ENCODE measurements at regions not wholly inside any gene's neighbourhood (a gene's known extent, or its start where the extent isn't known, plus 50 kb on each side); places are given as distances from the start of the nearest gene placed in this dataset.

DNA sequence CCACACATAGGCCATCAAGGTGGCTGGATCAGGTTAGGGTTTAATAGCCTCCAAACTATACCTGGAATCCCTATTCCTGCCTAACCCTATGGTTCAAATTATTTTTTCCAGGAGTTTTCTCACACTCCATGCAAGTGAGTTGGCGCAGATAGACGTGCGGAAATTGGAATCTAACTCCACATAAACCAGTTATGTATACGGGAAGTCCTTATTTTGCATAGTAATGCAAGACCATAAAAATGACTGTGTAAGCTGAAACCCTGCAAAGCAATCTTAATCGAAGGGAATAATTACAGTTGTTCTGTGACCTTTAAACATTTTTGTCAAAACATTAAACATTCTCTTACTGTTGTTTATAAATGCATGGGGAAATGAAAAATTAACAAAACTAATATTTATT is 200.1 kb upstream of the SIX2 start:
- Histone ChIP-seq H3K4me3 (ENCODE audit: low read depth in 1 of 2, low read length in 2 of 2) (no peak overlapping the region), H3K9ac (ENCODE audit: low read length) (no peak overlapping the region), H3K27ac (ENCODE audit: low read depth, low read length) (no peak overlapping the region), H3K36me3 (ENCODE audit: insufficient read depth, low read length) (no peaks in the 10 kb centered on the region), H3K9me3 (ENCODE audit: low read length) (no peaks in the 10 kb centered on the region), H3K4me1 (ENCODE audit: insufficient read depth, low read length) (no peaks in the 10 kb centered on the region), H3K27me3 (ENCODE audit: control insufficient read depth in 1 of 2, insufficient read depth in 2 of 2, low read length in 2 of 2) (no peaks in the 10 kb centered on the region)

DNA sequence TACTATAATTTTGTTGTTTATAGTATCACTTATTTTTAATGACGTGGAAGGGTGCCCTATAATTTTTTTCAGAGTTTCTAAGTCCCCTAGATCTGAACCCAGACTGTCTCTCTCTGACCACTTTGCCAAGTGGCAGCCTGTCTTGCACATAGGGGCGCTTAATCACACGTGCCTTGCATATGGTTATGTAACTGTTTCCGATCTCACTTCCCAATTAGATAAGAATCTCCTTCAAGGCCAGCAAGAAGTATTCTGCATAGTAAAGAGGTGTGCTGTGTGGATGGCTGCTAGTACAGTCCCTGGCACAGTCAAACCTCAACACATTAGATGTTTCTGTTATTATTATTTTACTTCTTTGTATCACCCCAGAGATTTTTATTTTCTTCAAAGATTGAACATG is 197.8 kb upstream of the SIX2 start:
- no peak overlapping the region for H3K27ac ChIP-seq (ENCODE audit: low read depth, low read length)
- H3K4me3 ChIP-seq (ENCODE audit: low read depth in 1 of 2, low read length in 2 of 2): no peak overlapping the region
- no peaks in the 10 kb centered on the region for H3K4me1 ChIP-seq (ENCODE audit: insufficient read depth, low read length)
- no peaks in the 10 kb centered on the region for H3K27me3 ChIP-seq (ENCODE audit: control insufficient read depth in 1 of 2, insufficient read depth in 2 of 2, low read length in 2 of 2)
- no peaks in the 10 kb centered on the region for H3K36me3 ChIP-seq (ENCODE audit: insufficient read depth, low read length)
- peaks cover 3% of the 10 kb centered on the region for H3K9me3 ChIP-seq (ENCODE audit: low read length)
- H3K9ac ChIP-seq (ENCODE audit: low read length): no peak overlapping the region

DNA sequence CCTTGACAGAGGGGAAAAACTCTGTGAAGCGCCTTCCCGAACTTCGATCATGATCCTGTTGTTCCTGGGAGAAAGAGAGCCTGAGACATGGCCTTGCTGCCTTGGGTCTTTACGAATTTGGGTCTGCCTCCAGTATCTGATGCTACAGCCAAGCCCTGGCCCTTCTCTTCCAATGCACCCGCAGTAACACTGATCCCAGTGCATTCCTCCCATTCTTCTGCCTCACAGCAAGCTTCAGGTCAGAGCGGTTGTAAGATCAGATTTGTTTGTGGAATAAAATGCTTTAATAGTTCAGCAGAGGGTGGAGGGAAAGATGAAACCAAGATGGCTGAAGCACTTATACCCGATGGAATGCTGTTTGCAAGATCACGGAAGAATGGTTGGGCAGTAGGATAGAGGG is 196.7 kb upstream of the SIX2 start:
- H3K36me3 ChIP-seq (ENCODE audit: insufficient read depth, low read length): no peaks in the 10 kb centered on the region
- no peak overlapping the region for H3K27ac ChIP-seq (ENCODE audit: low read depth, low read length)
- H3K9me3 ChIP-seq (ENCODE audit: low read length): peaks cover 4% of the 10 kb centered on the region
- H3K4me3 ChIP-seq (ENCODE audit: low read depth in 1 of 2, low read length in 2 of 2): no peak overlapping the region
- no peaks in the 10 kb centered on the region for H3K27me3 ChIP-seq (ENCODE audit: control insufficient read depth in 1 of 2, insufficient read depth in 2 of 2, low read length in 2 of 2)
- no peak overlapping the region for H3K9ac ChIP-seq (ENCODE audit: low read length)
- H3K4me1 ChIP-seq (ENCODE audit: insufficient read depth, low read length): no peaks in the 10 kb centered on the region

DNA sequence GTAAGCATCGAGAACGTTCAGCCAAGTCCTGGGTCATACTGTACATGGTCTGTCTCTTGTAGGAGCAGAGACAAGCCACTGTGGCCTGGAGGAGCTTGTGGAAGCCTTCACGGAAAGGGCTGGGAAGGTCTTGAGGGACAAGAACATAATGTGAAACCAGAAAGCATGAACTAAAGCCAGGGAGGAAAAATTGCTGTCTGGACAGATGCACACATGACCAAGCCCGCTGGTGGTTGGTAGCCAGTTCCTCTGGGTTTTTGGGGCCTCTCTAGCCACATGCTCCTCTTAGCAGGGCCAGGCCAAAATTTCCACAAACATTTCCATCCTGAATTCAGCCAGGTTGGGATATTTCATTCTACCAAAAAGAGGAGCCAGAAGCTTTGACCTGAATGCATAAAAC is 196.2 kb upstream of the SIX2 start:
- no peak overlapping the region for H3K9ac ChIP-seq (ENCODE audit: low read length)
- H3K27me3 ChIP-seq (ENCODE audit: control insufficient read depth in 1 of 2, insufficient read depth in 2 of 2, low read length in 2 of 2): no peaks in the 10 kb centered on the region
- H3K4me3 ChIP-seq (ENCODE audit: low read depth in 1 of 2, low read length in 2 of 2): no peak overlapping the region
- no peaks in the 10 kb centered on the region for H3K36me3 ChIP-seq (ENCODE audit: insufficient read depth, low read length)
- H3K4me1 ChIP-seq (ENCODE audit: insufficient read depth, low read length): no peaks in the 10 kb centered on the region
- no peak overlapping the region for H3K27ac ChIP-seq (ENCODE audit: low read depth, low read length)
- peaks cover 4% of the 10 kb centered on the region for H3K9me3 ChIP-seq (ENCODE audit: low read length)

DNA sequence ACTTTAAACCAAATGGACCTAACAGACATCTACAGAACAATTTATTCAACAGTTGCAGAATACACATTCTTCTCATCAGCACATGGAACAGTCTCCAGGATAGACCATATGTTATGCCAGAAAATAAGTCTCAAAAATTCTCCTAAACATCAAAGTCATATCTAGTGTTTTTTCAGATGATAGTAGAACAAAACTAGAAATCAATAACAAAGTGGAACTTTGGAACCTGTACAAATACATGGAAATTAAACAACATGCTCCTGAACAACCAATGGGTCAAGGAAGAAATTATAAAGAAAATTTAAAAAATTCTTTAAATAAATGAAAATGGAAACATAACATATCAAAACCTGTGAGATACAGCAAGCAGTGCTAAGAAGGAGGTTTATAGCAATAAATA is 194.1 kb upstream of the SIX2 start:
- Histone ChIP-seq H3K4me1 (ENCODE audit: insufficient read depth, low read length) (no peaks in the 10 kb centered on the region), H3K27ac (ENCODE audit: low read depth, low read length) (no peak overlapping the region), H3K4me3 (ENCODE audit: low read depth in 1 of 2, low read length in 2 of 2) (no peak overlapping the region), H3K9me3 (ENCODE audit: low read length) (peaks cover 4% of the 10 kb centered on the region), H3K27me3 (ENCODE audit: control insufficient read depth in 1 of 2, insufficient read depth in 2 of 2, low read length in 2 of 2) (no peaks in the 10 kb centered on the region), H3K36me3 (ENCODE audit: insufficient read depth, low read length) (no peaks in the 10 kb centered on the region), H3K9ac (ENCODE audit: low read length) (no peak overlapping the region)

DNA sequence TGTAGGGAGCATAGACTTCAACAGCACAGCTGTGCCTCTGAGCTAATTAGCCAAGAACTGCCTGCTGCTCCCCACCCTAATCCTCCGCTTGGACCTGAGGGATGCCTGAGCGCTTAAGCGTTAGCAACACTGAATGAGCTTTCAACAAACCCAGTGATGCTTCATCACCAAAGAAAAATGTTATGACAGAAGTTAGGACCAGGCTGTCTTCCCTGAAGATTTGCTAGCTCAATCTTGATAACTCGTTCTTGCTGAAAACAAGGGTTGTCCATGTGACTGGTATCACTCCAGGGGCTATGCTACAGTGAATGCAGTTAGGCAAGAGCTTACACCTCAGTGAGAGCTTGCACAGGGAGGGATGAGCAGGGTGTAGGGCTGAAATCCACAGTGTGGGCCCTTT is 190.7 kb upstream of the SIX2 start:
- peaks cover 4% of the 10 kb centered on the region for H3K9me3 ChIP-seq (ENCODE audit: low read length)
- H3K4me1 ChIP-seq (ENCODE audit: insufficient read depth, low read length): no peaks in the 10 kb centered on the region
- H3K36me3 ChIP-seq (ENCODE audit: insufficient read depth, low read length): no peaks in the 10 kb centered on the region
- H3K9ac ChIP-seq (ENCODE audit: low read length): no peak overlapping the region
- H3K4me3 ChIP-seq (ENCODE audit: low read depth in 1 of 2, low read length in 2 of 2): no peak overlapping the region
- no peak overlapping the region for H3K27ac ChIP-seq (ENCODE audit: low read depth, low read length)
- no peaks in the 10 kb centered on the region for H3K27me3 ChIP-seq (ENCODE audit: control insufficient read depth in 1 of 2, insufficient read depth in 2 of 2, low read length in 2 of 2)

DNA sequence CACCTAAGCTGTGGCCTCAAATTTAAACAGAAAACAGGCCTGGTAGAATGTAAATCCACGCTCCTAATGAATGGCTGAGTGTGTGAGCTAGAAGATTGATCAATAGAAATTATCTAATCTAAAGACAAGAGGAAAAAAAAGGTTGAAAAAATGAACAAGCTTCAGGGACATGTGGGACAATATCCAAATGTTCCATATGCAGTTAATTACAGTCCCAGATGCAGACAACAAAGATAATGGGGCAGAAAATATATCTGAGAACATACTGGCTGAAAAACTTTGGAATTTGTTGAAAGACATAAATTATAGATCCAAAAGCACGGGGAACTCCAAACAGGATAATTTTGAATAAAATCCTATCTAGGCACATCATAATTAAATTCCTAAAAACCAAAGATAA is 186.7 kb upstream of the SIX2 start:
- Histone ChIP-seq H3K9me3 (ENCODE audit: low read length) (no peaks in the 10 kb centered on the region), H3K4me3 (ENCODE audit: low read depth in 1 of 2, low read length in 2 of 2) (no peak overlapping the region), H3K27ac (ENCODE audit: low read depth, low read length) (no peak overlapping the region), H3K4me1 (ENCODE audit: insufficient read depth, low read length) (no peaks in the 10 kb centered on the region), H3K9ac (ENCODE audit: low read length) (no peak overlapping the region), H3K36me3 (ENCODE audit: insufficient read depth, low read length) (no peaks in the 10 kb centered on the region), H3K27me3 (ENCODE audit: control insufficient read depth in 1 of 2, insufficient read depth in 2 of 2, low read length in 2 of 2) (no peaks in the 10 kb centered on the region)

DNA sequence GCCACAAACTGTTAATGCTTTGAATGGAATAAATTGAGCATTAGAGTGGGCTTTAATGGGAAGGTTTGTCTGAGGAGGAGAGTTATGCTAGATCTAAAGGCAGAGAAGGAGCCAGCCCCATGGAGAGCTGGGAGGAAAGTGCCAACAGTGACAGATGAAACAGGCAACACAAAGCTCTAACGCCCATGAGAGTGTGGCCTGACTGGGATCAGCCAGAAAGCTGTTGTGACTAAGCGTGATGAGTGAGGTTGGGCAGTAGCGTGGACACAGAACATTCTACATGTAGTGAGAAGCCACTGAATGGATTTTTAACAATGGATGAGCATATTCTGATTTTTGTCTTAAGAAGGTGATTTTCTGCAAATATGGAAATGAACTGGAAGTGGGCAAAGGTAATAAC is 185.3 kb upstream of the SIX2 start:
- Histone ChIP-seq H3K36me3 (ENCODE audit: insufficient read depth, low read length) (no peaks in the 10 kb centered on the region), H3K9me3 (ENCODE audit: low read length) (no peaks in the 10 kb centered on the region), H3K4me1 (ENCODE audit: insufficient read depth, low read length) (no peaks in the 10 kb centered on the region), H3K4me3 (ENCODE audit: low read depth in 1 of 2, low read length in 2 of 2) (no peak overlapping the region), H3K27me3 (ENCODE audit: control insufficient read depth in 1 of 2, insufficient read depth in 2 of 2, low read length in 2 of 2) (no peaks in the 10 kb centered on the region), H3K9ac (ENCODE audit: low read length) (no peak overlapping the region), H3K27ac (ENCODE audit: low read depth, low read length) (no peak overlapping the region)

DNA sequence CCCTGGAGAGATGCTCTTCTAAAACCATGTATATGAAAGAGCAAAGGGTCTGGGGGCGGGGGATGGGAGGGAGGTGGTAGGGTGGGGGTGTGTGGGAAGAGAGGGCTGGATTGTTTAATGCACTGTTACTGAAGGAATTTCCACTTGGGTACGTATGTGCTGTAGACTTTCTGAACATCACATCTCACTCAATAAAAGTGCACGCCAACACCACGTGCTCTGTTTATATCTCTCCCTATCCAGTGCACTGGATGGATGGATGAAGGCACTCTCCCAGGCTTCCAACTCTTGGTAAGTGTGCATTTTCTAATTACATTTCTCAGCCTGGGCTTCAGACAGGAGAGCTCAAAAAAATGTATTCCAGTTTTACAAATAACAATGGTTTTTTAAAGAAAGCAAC is 184.3 kb upstream of the SIX2 start:
- Histone ChIP-seq H3K4me3 (ENCODE audit: low read depth in 1 of 2, low read length in 2 of 2) (no peak overlapping the region), H3K36me3 (ENCODE audit: insufficient read depth, low read length) (no peaks in the 10 kb centered on the region), H3K9me3 (ENCODE audit: low read length) (no peaks in the 10 kb centered on the region), H3K27me3 (ENCODE audit: control insufficient read depth in 1 of 2, insufficient read depth in 2 of 2, low read length in 2 of 2) (peaks cover 2 to 3% of the 10 kb centered on the region in 2 donors), H3K4me1 (ENCODE audit: insufficient read depth, low read length) (no peaks in the 10 kb centered on the region), H3K27ac (ENCODE audit: low read depth, low read length) (no peak overlapping the region), H3K9ac (ENCODE audit: low read length) (no peak overlapping the region)

DNA sequence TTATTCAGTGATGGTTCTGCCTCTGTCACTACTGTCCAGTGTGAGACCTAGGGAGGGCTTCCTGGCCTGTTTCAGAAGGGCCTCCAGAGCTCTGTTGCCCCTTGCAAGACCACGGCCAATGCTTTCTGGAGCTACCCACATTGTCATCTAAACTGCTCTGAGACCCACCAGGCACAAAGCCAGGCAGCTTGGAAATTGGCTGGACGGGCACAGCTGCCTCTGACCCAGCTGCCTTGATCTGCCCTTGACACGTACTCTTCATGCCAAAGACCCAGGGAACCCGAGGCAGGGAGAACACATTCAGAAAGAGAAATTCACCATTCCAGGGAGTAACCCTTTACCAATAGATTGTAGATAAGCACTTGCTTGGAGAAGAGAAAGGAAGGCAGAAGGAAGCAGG is 183.7 kb upstream of the SIX2 start:
- Histone ChIP-seq H3K4me3 (ENCODE audit: low read depth in 1 of 2, low read length in 2 of 2) (no peak overlapping the region), H3K27me3 (ENCODE audit: control insufficient read depth in 1 of 2, insufficient read depth in 2 of 2, low read length in 2 of 2) (peaks cover 3 to 4% of the 10 kb centered on the region in 2 donors), H3K4me1 (ENCODE audit: insufficient read depth, low read length) (no peaks in the 10 kb centered on the region), H3K27ac (ENCODE audit: low read depth, low read length) (no peak overlapping the region), H3K36me3 (ENCODE audit: insufficient read depth, low read length) (no peaks in the 10 kb centered on the region), H3K9me3 (ENCODE audit: low read length) (no peaks in the 10 kb centered on the region), H3K9ac (ENCODE audit: low read length) (no peak overlapping the region)

DNA sequence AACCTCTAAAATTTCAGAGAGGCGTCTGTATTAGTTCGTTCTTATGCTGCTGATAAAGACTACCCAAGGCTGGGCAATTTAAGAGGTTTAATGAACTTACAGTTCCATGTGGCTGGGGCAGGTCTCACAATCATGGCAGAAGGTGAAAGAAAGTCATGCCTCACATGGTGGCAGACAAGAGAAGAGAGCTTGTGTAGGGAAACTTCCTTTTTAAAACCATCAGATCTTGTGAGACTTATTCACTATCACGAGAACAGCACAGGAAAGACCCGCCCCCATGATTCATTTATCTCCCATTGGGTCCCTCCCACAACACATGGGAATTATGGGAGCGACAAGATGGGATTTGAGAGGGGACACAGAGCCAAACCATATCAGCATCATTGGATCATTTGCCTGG is 183.2 kb upstream of the SIX2 start:
- H3K9ac ChIP-seq (ENCODE audit: low read length): no peak overlapping the region
- H3K36me3 ChIP-seq (ENCODE audit: insufficient read depth, low read length): no peaks in the 10 kb centered on the region
- peaks cover 3 to 4% of the 10 kb centered on the region in 2 donors for H3K27me3 ChIP-seq (ENCODE audit: control insufficient read depth in 1 of 2, insufficient read depth in 2 of 2, low read length in 2 of 2)
- no peaks in the 10 kb centered on the region for H3K9me3 ChIP-seq (ENCODE audit: low read length)
- H3K27ac ChIP-seq (ENCODE audit: low read depth, low read length): no peak overlapping the region
- H3K4me3 ChIP-seq (ENCODE audit: low read depth in 1 of 2, low read length in 2 of 2): no peak overlapping the region
- no peaks in the 10 kb centered on the region for H3K4me1 ChIP-seq (ENCODE audit: insufficient read depth, low read length)

DNA sequence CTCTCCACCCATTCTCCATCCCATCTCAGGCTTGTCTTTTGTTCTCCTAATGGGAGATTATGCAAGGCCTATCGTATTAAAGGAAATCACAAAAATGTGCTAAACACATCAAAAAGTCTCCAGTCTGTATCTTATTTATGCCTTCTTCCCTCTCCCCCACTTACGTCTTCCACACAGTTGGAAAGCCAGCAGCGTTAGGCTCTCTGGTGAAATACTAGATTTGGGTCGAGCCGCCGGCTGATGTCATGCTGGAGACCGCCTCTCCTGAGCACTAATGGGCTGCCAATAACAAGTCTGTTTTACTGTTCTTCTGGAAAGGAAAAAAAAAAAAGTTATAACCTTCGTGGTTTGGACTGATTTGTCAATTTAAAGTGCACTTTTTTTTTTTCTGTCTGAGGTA is 182.7 kb upstream of the SIX2 start:
- no peaks in the 10 kb centered on the region for H3K4me1 ChIP-seq (ENCODE audit: insufficient read depth, low read length)
- H3K27ac ChIP-seq (ENCODE audit: low read depth, low read length): no peak overlapping the region
- H3K4me3 ChIP-seq (ENCODE audit: low read depth in 1 of 2, low read length in 2 of 2): no peak overlapping the region
- H3K27me3 ChIP-seq (ENCODE audit: control insufficient read depth in 1 of 2, insufficient read depth in 2 of 2, low read length in 2 of 2): peaks cover 3 to 4% of the 10 kb centered on the region in 2 donors
- H3K9me3 ChIP-seq (ENCODE audit: low read length): no peaks in the 10 kb centered on the region
- H3K36me3 ChIP-seq (ENCODE audit: insufficient read depth, low read length): no peaks in the 10 kb centered on the region
- no peak overlapping the region for H3K9ac ChIP-seq (ENCODE audit: low read length)
